ENCODE measurements at regions not wholly inside any gene's neighbourhood (a gene's known extent, or its start where the extent isn't known, plus 50 kb on each side); places are given as distances from the start of the nearest gene placed in this dataset.

DNA sequence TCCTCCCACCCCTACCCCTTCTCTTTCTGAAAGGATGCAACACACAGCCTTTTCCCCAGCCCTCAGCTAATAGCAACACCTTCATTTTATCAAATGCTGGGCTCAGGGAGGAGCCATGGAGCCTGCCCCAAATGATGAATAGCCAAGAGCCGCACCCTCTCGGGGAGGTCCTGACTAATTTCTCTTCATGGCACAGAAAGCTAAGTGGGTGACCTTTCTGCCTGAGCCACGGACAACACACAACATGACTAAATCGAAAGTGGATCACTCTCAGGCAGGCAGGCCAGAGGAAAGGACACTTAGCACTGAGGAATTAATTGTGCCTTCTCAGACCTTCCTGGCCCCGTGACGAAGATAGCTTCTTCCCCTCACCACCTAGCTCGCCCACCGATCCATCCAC lies 165.1 kb upstream of the RAI2 start:
- no peak overlapping the region for H3K4me3 ChIP-seq (replicated peaks in 1 of 3; ENCODE audit: insufficient read depth in 1 of 3, low read depth in 1 of 3, low read length in 3 of 3)
- dilution Hi-C loops (cut with MboI; ENCODE audit: extremely low pct_ligation_motif_present, low sequenced_read_pairs): no loop called here
- no peaks in the 10 kb centered on the region for H3K9me3 ChIP-seq (replicated peaks; ENCODE audit: control insufficient read depth, insufficient read depth, low read length)
- no peak overlapping the region for H3K9ac ChIP-seq (replicated peaks; ENCODE audit: extremely low read depth, insufficient read depth, low read length)
- no peak overlapping the region for H2AFZ ChIP-seq (ENCODE audit: low read depth, low read length)
- no peaks in the 10 kb centered on the region for H3K9me1 ChIP-seq (replicated peaks; ENCODE audit: control insufficient read depth, extremely low read depth, insufficient read depth, low read length)
- H3K4me2 ChIP-seq (ENCODE audit: insufficient read depth, low read length): no peak overlapping the region
- POLR2A ChIA-PET: no interaction called here
- no peaks in the 10 kb centered on the region for H4K20me1 ChIP-seq (replicated peaks; ENCODE audit: control insufficient read depth, extremely low read depth, insufficient read depth, low read length)
- CTCF ChIA-PET: no interaction called here
- DNase-seq (ENCODE audit: low read depth, low spot score): no peak
- H3K27ac ChIP-seq (ENCODE audit: insufficient read depth, low read depth, low read length): no peak overlapping the region
- no peak for FAIRE-seq
- H3K79me2 ChIP-seq (ENCODE audit: control insufficient read depth, insufficient read depth, low read length): no peaks in the 10 kb centered on the region
- no peaks in the 10 kb centered on the region for H3K27me3 ChIP-seq (ENCODE audit: control insufficient read depth in 2 of 2, insufficient read depth in 2 of 2, low read length in 2 of 2)
- H3K36me3 ChIP-seq (ENCODE audit: control insufficient read depth in 2 of 2, extremely low read depth in 1 of 2, insufficient read depth in 2 of 2, low read length in 2 of 2): no peaks in the 10 kb centered on the region
- intact Hi-C loops (cut with micrococcal nuclease): no loop called here
- no TSS peak for BruUV-seq (replicated peaks)
- H3K4me1 ChIP-seq (ENCODE audit: control insufficient read depth, extremely low read depth, insufficient read depth, low read length): no peaks in the 10 kb centered on the region
- no peak for TF ChIP-seq GATA2 (IDR thresholded peaks at IDR 0.05; ENCODE audit: insufficient read depth, insufficient read length, low read depth, low read length)
- TF ChIP-seq, protein P1, sequence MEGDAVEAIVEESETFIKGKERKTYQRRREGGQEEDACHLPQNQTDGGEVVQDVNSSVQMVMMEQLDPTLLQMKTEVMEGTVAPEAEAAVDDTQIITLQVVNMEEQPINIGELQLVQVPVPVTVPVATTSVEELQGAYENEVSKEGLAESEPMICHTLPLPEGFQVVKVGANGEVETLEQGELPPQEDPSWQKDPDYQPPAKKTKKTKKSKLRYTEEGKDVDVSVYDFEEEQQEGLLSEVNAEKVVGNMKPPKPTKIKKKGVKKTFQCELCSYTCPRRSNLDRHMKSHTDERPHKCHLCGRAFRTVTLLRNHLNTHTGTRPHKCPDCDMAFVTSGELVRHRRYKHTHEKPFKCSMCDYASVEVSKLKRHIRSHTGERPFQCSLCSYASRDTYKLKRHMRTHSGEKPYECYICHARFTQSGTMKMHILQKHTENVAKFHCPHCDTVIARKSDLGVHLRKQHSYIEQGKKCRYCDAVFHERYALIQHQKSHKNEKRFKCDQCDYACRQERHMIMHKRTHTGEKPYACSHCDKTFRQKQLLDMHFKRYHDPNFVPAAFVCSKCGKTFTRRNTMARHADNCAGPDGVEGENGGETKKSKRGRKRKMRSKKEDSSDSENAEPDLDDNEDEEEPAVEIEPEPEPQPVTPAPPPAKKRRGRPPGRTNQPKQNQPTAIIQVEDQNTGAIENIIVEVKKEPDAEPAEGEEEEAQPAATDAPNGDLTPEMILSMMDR (IDR thresholded peaks at IDR 0.05; ENCODE audit: extremely low read depth in 1 of 2, insufficient read depth in 1 of 2, low read depth in 1 of 2, low read length in 2 of 2): no peak
- TF ChIP-seq POLR2A (IDR thresholded peaks at IDR 0.05; ENCODE audit: low read depth, low read length): no peak
- no peak for TF ChIP-seq FOS (IDR thresholded peaks at IDR 0.05; ENCODE audit: borderline replicate concordance, insufficient read depth, low read length)
- no peak for TF ChIP-seq EZH2 (IDR thresholded peaks at IDR 0.05; ENCODE audit: borderline replicate concordance, low read depth, low read length, severe bottlenecking)
- TF ChIP-seq, protein P2, sequence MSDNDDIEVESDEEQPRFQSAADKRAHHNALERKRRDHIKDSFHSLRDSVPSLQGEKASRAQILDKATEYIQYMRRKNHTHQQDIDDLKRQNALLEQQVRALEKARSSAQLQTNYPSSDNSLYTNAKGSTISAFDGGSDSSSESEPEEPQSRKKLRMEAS (IDR thresholded peaks at IDR 0.05; ENCODE audit: insufficient read depth, insufficient read length): no peak
- no peak for TF ChIP-seq POLR2AphosphoS5 (IDR thresholded peaks at IDR 0.05; ENCODE audit: insufficient read depth, low read depth, low read length)
- TF ChIP-seq JUN (IDR thresholded peaks at IDR 0.05; ENCODE audit: borderline replicate concordance, insufficient read depth, insufficient read length, low read depth): no peak
- TF ChIP-seq MYC (IDR thresholded peaks at IDR 0.05; ENCODE audit: low read depth, low read length): no peak

Measured in endothelial cell of umbilical vein (primary cell).